ENCODE measurements at regions not wholly inside any gene's neighbourhood (a gene's known extent, or its start where the extent isn't known, plus 50 kb on each side); places are given as distances from the start of the nearest gene placed in this dataset.

DNA sequence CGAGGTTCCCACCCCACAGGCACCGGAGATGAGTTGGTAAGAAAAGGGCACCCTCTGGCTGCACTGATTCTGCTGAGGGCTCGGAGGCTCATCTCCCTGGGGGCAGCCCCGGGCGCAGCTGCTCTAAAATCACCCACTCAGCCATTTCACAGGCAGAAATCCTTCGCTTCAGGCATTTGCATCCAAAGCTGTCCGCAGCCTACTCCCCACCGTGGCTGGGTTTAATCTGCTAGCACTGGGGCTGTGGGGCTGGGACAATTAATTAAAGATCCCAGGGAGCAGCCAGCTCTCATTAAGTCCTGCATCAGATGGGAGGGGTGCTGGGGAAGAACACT lies 104.3 kb upstream of the PRR20G start:
- TF ChIP-seq, protein P1, sequence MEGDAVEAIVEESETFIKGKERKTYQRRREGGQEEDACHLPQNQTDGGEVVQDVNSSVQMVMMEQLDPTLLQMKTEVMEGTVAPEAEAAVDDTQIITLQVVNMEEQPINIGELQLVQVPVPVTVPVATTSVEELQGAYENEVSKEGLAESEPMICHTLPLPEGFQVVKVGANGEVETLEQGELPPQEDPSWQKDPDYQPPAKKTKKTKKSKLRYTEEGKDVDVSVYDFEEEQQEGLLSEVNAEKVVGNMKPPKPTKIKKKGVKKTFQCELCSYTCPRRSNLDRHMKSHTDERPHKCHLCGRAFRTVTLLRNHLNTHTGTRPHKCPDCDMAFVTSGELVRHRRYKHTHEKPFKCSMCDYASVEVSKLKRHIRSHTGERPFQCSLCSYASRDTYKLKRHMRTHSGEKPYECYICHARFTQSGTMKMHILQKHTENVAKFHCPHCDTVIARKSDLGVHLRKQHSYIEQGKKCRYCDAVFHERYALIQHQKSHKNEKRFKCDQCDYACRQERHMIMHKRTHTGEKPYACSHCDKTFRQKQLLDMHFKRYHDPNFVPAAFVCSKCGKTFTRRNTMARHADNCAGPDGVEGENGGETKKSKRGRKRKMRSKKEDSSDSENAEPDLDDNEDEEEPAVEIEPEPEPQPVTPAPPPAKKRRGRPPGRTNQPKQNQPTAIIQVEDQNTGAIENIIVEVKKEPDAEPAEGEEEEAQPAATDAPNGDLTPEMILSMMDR (IDR thresholded peaks at IDR 0.05; ENCODE audit: low read depth, low read length, missing control alignments): no peak
- in situ Hi-C loops (cut with HindIII; ENCODE audit: low pct_ligation_motif_present, low sequenced_read_pairs): no loop called here
- no peaks in the 10 kb centered on the region for H3K27me3 ChIP-seq (replicated peaks)
- no peak overlapping the region for H3K27ac ChIP-seq
- no peaks in the 10 kb centered on the region for H3K36me3 ChIP-seq (replicated peaks)
- no peak for DNase-seq
- H3K4me3 ChIP-seq (ENCODE audit: low read depth, low read length): no peak overlapping the region

DNA sequence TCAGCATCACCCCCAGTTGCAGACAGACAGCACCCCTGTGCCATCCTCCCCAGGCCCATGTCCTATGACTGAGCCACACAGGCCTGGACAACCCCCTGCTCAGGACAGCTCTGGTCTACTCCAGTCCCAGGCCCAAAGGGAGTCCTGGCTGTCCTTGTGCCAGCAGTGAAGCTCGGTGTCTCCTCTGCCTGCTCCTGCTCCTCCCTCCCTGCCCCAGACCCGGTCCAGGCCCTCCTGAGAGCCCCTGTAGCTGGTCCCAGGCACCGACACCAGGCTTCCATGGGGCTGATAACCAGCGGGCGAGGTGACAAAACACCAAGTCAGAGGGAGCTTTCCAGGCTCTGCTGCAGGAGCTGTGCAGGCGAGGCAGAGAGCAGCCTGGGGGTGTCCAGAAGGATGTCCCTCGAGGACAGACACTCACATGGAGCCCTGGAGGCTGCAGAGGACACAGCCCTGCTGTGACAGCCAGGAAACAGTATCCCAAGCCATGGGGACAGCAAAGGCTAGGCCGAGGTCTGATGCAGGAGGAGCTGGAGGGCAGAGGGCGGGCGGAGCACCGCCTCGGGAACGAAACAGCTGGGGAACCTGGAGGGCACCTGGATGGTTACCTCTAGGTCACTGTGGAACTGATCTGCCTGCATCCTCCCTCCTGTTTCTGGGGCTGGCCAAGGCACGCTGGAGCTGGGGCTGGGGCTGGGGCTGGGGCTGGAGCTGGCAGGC lies 103.8 kb upstream of the PRR20G start:
- H3K27ac ChIP-seq: no peak overlapping the region
- in situ Hi-C loops (cut with HindIII; ENCODE audit: low pct_ligation_motif_present, low sequenced_read_pairs): no loop called here
- no peak overlapping the region for H3K4me3 ChIP-seq (ENCODE audit: low read depth, low read length)
- TF ChIP-seq, protein P1 (IDR thresholded peaks at IDR 0.05; ENCODE audit: low read depth, low read length, missing control alignments): no peak
- no peaks in the 10 kb centered on the region for H3K36me3 ChIP-seq (replicated peaks)
- no peak for DNase-seq
- H3K27me3 ChIP-seq (replicated peaks): no peaks in the 10 kb centered on the region

DNA sequence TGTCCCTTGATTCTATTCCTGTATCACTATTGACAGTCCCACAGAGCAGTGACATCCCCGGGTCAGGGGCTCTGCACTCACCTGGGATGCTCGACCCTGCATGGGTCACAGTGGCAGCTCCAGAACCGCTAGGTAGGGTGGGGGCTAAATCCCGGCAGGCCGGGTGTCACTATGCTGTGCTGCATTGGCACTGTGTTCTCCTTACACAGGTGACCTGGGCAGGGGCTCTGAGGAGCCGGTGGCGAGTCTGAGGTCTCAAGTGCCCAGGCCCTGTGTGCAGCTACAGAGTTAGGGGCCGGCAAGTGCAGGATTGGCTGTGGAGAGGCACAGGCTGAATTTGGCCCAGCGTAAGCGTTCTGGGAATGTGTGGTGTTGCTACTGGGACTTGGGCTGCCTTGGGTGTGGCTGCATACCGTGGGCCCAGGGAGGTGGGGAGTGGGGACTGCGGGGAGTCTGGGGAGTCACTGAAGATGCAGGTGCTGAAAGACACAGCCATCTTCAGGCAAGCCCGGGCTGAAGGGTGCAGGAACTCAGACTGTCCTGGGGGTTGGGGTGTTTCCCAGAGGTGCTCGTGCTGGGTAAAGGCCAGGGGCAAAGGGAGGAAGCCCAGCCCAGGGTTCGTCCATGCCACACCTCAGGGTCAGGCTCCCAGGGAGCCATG lies 102.6 kb upstream of the PRR20G start:
- Histone ChIP-seq H3K27ac (no peak overlapping the region), H3K36me3 (replicated peaks) (no peaks in the 10 kb centered on the region), H3K4me3 (ENCODE audit: low read depth, low read length) (no peak overlapping the region), H3K27me3 (replicated peaks) (no peaks in the 10 kb centered on the region)
- in situ Hi-C loops (cut with HindIII; ENCODE audit: low pct_ligation_motif_present, low sequenced_read_pairs): no loop called here
- TF ChIP-seq, protein P1 (IDR thresholded peaks at IDR 0.05; ENCODE audit: low read depth, low read length, missing control alignments): no peak
- no peak for DNase-seq

DNA sequence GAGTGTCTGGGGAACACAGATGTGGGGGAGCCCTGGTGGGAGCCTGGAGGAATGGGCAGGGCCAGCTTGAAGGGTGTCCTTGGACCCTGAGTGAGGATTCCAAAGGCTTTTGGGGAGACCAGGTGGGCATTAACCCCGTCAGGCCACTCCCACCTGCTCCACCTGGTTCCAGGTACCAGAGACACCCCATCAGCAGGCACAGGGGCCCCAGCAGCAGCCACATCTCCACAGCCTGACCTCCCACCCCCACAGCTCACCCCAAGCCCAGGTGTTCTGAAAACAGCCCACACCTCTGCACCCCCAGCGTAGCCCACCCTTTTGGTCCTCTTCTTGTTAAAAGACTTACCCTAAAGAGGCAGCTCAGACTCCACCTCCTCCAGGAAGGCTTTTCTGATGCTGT lies 102.1 kb upstream of the PRR20G start:
- no peak for DNase-seq
- TF ChIP-seq, protein P1 (IDR thresholded peaks at IDR 0.05; ENCODE audit: low read depth, low read length, missing control alignments): no peak
- H3K4me3 ChIP-seq (ENCODE audit: low read depth, low read length): no peak overlapping the region
- in situ Hi-C loops (cut with HindIII; ENCODE audit: low pct_ligation_motif_present, low sequenced_read_pairs): no loop called here
- no peaks in the 10 kb centered on the region for H3K27me3 ChIP-seq (replicated peaks)
- H3K27ac ChIP-seq: no peak overlapping the region
- H3K36me3 ChIP-seq (replicated peaks): no peaks in the 10 kb centered on the region

DNA sequence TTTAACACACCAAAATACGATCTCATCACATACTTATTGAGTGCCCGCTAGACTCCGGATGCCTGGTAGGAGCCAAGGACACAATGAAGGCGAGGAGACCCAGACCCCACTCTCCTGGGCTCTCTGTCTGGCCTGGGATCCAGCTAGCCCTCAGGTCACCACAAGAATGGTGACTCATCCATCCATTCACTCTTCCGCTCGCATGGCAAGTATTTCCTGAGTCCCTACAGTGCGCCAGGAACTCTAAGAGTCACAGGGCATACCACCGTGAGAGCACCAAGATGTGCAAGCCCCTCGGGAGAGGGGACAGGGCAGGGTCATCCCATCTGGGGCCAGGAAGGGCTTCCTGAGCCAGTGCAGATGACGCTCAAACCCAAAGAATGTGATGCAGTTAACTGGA lies 101.6 kb upstream of the PRR20G start:
- TF ChIP-seq, protein P1 (IDR thresholded peaks at IDR 0.05; ENCODE audit: low read depth, low read length, missing control alignments): no peak
- Histone ChIP-seq H3K36me3 (replicated peaks) (no peaks in the 10 kb centered on the region), H3K27me3 (replicated peaks) (no peaks in the 10 kb centered on the region), H3K4me3 (ENCODE audit: low read depth, low read length) (no peak overlapping the region), H3K27ac (no peak overlapping the region)
- in situ Hi-C loops (cut with HindIII; ENCODE audit: low pct_ligation_motif_present, low sequenced_read_pairs): no loop called here
- DNase-seq: peak; percentile 4
